ENCODE measurements at regions not wholly inside any gene's neighbourhood (a gene's known extent, or its start where the extent isn't known, plus 50 kb on each side); places are given as distances from the start of the nearest gene placed in this dataset.
A peak's percentile ranks its signal among the peaks of the same experiment; 100 is the strongest.

DNA sequence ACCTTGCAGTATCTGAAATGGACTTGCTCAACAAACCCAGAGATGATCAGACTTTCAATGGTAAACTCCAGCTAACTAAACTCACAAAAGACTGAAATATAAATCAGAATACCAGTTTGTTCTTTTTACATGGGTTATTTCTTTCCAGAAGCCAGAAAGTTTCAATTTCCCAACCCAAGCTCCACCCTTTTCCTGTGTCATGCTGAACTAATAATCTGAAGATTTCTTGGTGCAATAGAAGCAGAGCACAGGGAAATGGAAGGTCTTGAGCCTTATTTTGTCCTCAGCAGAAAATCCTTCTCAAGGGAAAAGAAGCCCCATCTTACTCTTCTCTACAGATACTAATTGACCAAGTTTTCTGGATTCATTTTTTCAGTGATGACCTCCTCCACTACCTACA lies 93.3 kb upstream of the PAPOLG start:
- Histone ChIP-seq H3K4me3 (ENCODE audit: low read depth in 2 of 2, low read length in 2 of 2) (no peak overlapping the region), H3K27ac (ENCODE audit: low read length) (no peak overlapping the region), H3K4me1 (ENCODE audit: control insufficient read depth, insufficient read depth, low read length) (no peaks in the 10 kb centered on the region), H3K36me3 (ENCODE audit: control insufficient read depth, insufficient read depth, low read length) (no peaks in the 10 kb centered on the region), H3K9me3 (ENCODE audit: control insufficient read depth, insufficient read depth, low read depth, low read length) (no peaks in the 10 kb centered on the region), H3K27me3 (ENCODE audit: control insufficient read depth, insufficient read depth, low read length) (peaks cover 9% of the 10 kb centered on the region; the same call in 1 of the 2 replicates)
- no peak for ATAC-seq
- TF ChIP-seq TCF7L2 (IDR thresholded peaks at IDR 0.05; ENCODE audit: low read depth, low read length): no peak
- TF ChIP-seq, protein P1, sequence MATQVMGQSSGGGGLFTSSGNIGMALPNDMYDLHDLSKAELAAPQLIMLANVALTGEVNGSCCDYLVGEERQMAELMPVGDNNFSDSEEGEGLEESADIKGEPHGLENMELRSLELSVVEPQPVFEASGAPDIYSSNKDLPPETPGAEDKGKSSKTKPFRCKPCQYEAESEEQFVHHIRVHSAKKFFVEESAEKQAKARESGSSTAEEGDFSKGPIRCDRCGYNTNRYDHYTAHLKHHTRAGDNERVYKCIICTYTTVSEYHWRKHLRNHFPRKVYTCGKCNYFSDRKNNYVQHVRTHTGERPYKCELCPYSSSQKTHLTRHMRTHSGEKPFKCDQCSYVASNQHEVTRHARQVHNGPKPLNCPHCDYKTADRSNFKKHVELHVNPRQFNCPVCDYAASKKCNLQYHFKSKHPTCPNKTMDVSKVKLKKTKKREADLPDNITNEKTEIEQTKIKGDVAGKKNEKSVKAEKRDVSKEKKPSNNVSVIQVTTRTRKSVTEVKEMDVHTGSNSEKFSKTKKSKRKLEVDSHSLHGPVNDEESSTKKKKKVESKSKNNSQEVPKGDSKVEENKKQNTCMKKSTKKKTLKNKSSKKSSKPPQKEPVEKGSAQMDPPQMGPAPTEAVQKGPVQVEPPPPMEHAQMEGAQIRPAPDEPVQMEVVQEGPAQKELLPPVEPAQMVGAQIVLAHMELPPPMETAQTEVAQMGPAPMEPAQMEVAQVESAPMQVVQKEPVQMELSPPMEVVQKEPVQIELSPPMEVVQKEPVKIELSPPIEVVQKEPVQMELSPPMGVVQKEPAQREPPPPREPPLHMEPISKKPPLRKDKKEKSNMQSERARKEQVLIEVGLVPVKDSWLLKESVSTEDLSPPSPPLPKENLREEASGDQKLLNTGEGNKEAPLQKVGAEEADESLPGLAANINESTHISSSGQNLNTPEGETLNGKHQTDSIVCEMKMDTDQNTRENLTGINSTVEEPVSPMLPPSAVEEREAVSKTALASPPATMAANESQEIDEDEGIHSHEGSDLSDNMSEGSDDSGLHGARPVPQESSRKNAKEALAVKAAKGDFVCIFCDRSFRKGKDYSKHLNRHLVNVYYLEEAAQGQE (IDR thresholded peaks at IDR 0.05; ENCODE audit: insufficient read depth in 1 of 2, low read depth in 2 of 2, low read length in 1 of 2): no peak
- in situ Hi-C loops (cut with HindIII; ENCODE audit: low pct_unique_long_range_greater_than_20kb, low sequenced_read_pairs): no loop called here
- ChIA-PET POLR2A (no interaction called here), CTCF (no interaction called here)
- intact Hi-C loops (cut with micrococcal nuclease; ENCODE audit: unreplicated experiment): no loop called here
- no TSS peak for BruUV-seq (replicated peaks)
- no peak for DNase-seq (ENCODE audit: low read depth, low spot score)

DNA sequence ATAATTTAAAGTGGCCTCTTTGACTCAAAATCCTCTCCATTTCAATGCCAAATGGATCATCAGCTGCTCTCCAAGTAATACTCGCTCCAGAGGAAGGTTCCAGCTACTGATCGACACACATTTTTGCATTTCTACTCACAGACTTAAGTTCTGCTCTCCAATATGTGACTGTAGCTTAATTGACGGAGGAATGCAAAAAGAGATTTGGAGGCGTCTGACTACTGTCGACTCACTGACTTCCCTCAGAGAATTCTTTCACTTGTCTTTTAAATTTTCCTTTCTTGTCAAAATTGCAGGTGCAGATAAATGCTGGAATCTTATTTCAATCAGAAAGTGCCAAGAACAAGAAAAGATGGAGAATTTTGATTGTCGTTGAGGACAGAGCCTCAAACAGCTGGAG lies 84.1 kb upstream of the PAPOLG start:
- Histone ChIP-seq H3K27ac (ENCODE audit: low read length) (no peak overlapping the region), H3K36me3 (ENCODE audit: control insufficient read depth, insufficient read depth, low read length) (no peaks in the 10 kb centered on the region), H3K27me3 (ENCODE audit: control insufficient read depth, insufficient read depth, low read length) (peaks cover 8% of the 10 kb centered on the region; the same call in 1 of the 2 replicates), H3K4me3 (ENCODE audit: low read depth in 2 of 2, low read length in 2 of 2) (no peak overlapping the region), H3K9me3 (ENCODE audit: control insufficient read depth, insufficient read depth, low read depth, low read length) (no peaks in the 10 kb centered on the region), H3K4me1 (ENCODE audit: control insufficient read depth, insufficient read depth, low read length) (no peaks in the 10 kb centered on the region)
- ATAC-seq: no peak
- no TSS peak for BruUV-seq (replicated peaks)
- no peak for DNase-seq (ENCODE audit: low read depth, low spot score)
- intact Hi-C loops (cut with micrococcal nuclease; ENCODE audit: unreplicated experiment) (loop anchor here (10.0 kb wide), 1 partner anchor 107 kb away; no protein-coding TSS in a partner anchor), in situ Hi-C loops (cut with HindIII; ENCODE audit: low pct_unique_long_range_greater_than_20kb, low sequenced_read_pairs) (no loop called here)
- ChIA-PET CTCF (no interaction called here), POLR2A (no interaction called here)
- TF ChIP-seq POLR2AphosphoS5 (IDR thresholded peaks at IDR 0.05; ENCODE audit: low read depth, low read length): no peak
- TF ChIP-seq, protein P1 (IDR thresholded peaks at IDR 0.05; ENCODE audit: insufficient read depth in 1 of 2, low read depth in 2 of 2, low read length in 1 of 2): no peak

DNA sequence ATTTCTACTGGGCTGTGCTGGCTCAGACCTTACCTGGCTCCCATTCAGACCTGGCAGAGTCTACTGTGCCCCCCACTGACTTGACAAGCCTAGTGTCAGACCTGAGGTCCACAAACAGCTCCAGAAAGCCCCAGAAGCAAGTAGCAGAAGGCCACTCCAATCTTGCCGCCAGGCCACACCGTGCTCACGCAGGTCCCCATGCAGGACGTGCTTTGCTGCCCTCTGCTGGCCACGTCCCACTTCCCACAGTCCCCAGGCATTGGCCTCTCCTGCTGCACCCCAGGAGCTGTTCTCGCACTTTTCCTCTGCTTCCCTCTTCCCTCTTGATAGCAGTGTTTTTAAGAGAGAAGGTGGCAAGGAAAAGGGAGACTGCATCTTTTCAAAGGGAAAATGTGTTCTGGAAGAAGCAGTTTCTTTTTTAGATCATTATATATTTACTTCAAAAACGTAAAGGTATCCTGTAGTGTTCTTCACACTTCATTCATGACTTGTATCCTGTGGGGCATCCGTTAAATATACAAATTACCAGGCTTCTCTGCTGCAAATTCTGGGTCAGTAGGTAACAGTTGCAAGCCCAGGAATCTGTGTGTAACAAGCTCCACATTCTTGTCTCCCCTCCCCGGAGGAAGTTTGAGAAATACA lies 81.4 kb upstream of the PAPOLG start:
- intact Hi-C loops (cut with micrococcal nuclease; ENCODE audit: unreplicated experiment) (loop anchor here (10.0 kb wide), 1 partner anchor 110 kb away; no protein-coding TSS in a partner anchor), in situ Hi-C loops (cut with HindIII; ENCODE audit: low pct_unique_long_range_greater_than_20kb, low sequenced_read_pairs) (no loop called here)
- no peaks in the 10 kb centered on the region for H3K4me1 ChIP-seq (ENCODE audit: control insufficient read depth, insufficient read depth, low read length)
- no peak for TF ChIP-seq SIN3A (IDR thresholded peaks at IDR 0.05; ENCODE audit: borderline replicate concordance, insufficient read depth, low read depth, low read length)
- TF ChIP-seq, protein P2, sequence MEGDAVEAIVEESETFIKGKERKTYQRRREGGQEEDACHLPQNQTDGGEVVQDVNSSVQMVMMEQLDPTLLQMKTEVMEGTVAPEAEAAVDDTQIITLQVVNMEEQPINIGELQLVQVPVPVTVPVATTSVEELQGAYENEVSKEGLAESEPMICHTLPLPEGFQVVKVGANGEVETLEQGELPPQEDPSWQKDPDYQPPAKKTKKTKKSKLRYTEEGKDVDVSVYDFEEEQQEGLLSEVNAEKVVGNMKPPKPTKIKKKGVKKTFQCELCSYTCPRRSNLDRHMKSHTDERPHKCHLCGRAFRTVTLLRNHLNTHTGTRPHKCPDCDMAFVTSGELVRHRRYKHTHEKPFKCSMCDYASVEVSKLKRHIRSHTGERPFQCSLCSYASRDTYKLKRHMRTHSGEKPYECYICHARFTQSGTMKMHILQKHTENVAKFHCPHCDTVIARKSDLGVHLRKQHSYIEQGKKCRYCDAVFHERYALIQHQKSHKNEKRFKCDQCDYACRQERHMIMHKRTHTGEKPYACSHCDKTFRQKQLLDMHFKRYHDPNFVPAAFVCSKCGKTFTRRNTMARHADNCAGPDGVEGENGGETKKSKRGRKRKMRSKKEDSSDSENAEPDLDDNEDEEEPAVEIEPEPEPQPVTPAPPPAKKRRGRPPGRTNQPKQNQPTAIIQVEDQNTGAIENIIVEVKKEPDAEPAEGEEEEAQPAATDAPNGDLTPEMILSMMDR (IDR thresholded peaks at IDR 0.05): peak; percentile 98
- H3K27ac ChIP-seq (ENCODE audit: low read length): no peak overlapping the region
- POLR2A ChIA-PET: no interaction called here
- no peaks in the 10 kb centered on the region for H3K36me3 ChIP-seq (ENCODE audit: control insufficient read depth, insufficient read depth, low read length)
- no TSS peak for BruUV-seq (replicated peaks)
- ATAC-seq (peak; percentile 100), DNase-seq (ENCODE audit: low read depth, low spot score) (peak; percentile 53)
- peaks cover 19% of the 10 kb centered on the region for H3K27me3 ChIP-seq (ENCODE audit: control insufficient read depth, insufficient read depth, low read length)
- H3K4me3 ChIP-seq (ENCODE audit: low read depth in 2 of 2, low read length in 2 of 2): no peak overlapping the region
- CTCF ChIA-PET: interaction anchor here (0.6 to 1.1 kb wide), 4 partner anchors 34 to 1766 kb away, joined by 3 to 5 read pairs (median 4); no protein-coding TSS in a partner anchor
- no peaks in the 10 kb centered on the region for H3K9me3 ChIP-seq (ENCODE audit: control insufficient read depth, insufficient read depth, low read depth, low read length)
